ENCODE measurements at regions not wholly inside any gene's neighbourhood (a gene's known extent, or its start where the extent isn't known, plus 50 kb on each side); places are given as distances from the start of the nearest gene placed in this dataset.

- Histone ChIP-seq H3K9me3 (no peaks in the 10 kb centered on the region), H3K27ac (no peak overlapping the region), H3K4me2 (no peak overlapping the region), H3K4me1 (no peaks in the 10 kb centered on the region), H3K4me3 (no peak overlapping the region)
- POLR2A ChIA-PET = no interaction called here
- DNase-seq (ENCODE audit: low read depth in 1 of 2, low spot score in 1 of 2) (no peak), FAIRE-seq (no peak), ATAC-seq (no peak)
- CTCF ChIA-PET = no interaction called here
- TF ChIP-seq GATA3 (IDR thresholded peaks at IDR 0.05; ENCODE audit: borderline replicate concordance) (no peak), CHD2 (IDR thresholded peaks at IDR 0.05; ENCODE audit: low read length, partially characterized antibody) (no peak), HOXA7 (CRISPR knock-in tag; IDR thresholded peaks at IDR 0.05) (no peak), FOXS1 (CRISPR knock-in tag; IDR thresholded peaks at IDR 0.05) (no peak), TFCP2L1 (CRISPR knock-in tag; IDR thresholded peaks at IDR 0.05) (no peak), KDM1A (IDR thresholded peaks at IDR 0.05; ENCODE audit: low read depth) (no peak), HMGXB4 (CRISPR knock-in tag; IDR thresholded peaks at IDR 0.05; ENCODE audit: borderline replicate concordance) (no peak), JUN (IDR thresholded peaks at IDR 0.05) (no peak), ESRRA (IDR thresholded peaks at IDR 0.05; ENCODE audit: borderline replicate concordance, low read length) (no peak), CBX2 (IDR thresholded peaks at IDR 0.05; ENCODE audit: borderline replicate concordance, low read depth) (no peak), USF2 (IDR thresholded peaks at IDR 0.05) (no peak), FOSB (CRISPR knock-in tag; IDR thresholded peaks at IDR 0.05) (no peak), JUNB (IDR thresholded peaks at IDR 0.05) (no peak), EHF (CRISPR knock-in tag; IDR thresholded peaks at IDR 0.05) (no peak)
- 19% methylated on average over 5 of the region's 5 CpGs for WGBS (ENCODE audit: missing lambda C conversion rate)
Measured at GRCh38 chr4:11072463-11072862, 356.2 kb downstream of the HS3ST1 start.

GRCh38 chr4:11070813-11071212, 357.9 kb downstream of the HS3ST1 start:
- ChIA-PET POLR2A (no interaction called here), CTCF (no interaction called here)
- 5% methylated on average over 4 of the region's 4 CpGs for WGBS (ENCODE audit: missing lambda C conversion rate)
- Histone ChIP-seq H3K27ac (no peak overlapping the region), H3K9me3 (no peaks in the 10 kb centered on the region), H3K4me1 (no peaks in the 10 kb centered on the region), H3K4me3 (no peak overlapping the region), H3K4me2 (no peak overlapping the region)
- DNase-seq (ENCODE audit: low read depth in 1 of 2, low spot score in 1 of 2) (no peak), FAIRE-seq (no peak), ATAC-seq (no peak)
- TF ChIP-seq, protein P1, sequence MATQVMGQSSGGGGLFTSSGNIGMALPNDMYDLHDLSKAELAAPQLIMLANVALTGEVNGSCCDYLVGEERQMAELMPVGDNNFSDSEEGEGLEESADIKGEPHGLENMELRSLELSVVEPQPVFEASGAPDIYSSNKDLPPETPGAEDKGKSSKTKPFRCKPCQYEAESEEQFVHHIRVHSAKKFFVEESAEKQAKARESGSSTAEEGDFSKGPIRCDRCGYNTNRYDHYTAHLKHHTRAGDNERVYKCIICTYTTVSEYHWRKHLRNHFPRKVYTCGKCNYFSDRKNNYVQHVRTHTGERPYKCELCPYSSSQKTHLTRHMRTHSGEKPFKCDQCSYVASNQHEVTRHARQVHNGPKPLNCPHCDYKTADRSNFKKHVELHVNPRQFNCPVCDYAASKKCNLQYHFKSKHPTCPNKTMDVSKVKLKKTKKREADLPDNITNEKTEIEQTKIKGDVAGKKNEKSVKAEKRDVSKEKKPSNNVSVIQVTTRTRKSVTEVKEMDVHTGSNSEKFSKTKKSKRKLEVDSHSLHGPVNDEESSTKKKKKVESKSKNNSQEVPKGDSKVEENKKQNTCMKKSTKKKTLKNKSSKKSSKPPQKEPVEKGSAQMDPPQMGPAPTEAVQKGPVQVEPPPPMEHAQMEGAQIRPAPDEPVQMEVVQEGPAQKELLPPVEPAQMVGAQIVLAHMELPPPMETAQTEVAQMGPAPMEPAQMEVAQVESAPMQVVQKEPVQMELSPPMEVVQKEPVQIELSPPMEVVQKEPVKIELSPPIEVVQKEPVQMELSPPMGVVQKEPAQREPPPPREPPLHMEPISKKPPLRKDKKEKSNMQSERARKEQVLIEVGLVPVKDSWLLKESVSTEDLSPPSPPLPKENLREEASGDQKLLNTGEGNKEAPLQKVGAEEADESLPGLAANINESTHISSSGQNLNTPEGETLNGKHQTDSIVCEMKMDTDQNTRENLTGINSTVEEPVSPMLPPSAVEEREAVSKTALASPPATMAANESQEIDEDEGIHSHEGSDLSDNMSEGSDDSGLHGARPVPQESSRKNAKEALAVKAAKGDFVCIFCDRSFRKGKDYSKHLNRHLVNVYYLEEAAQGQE (IDR thresholded peaks at IDR 0.05) = no peak
- TF ChIP-seq, protein P2, sequence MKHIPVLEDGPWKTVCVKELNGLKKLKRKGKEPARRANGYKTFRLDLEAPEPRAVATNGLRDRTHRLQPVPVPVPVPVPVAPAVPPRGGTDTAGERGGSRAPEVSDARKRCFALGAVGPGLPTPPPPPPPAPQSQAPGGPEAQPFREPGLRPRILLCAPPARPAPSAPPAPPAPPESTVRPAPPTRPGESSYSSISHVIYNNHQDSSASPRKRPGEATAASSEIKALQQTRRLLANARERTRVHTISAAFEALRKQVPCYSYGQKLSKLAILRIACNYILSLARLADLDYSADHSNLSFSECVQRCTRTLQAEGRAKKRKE (CRISPR knock-in tag; IDR thresholded peaks at IDR 0.05; ENCODE audit: low read depth) = no peak
- TF ChIP-seq, protein P3, sequence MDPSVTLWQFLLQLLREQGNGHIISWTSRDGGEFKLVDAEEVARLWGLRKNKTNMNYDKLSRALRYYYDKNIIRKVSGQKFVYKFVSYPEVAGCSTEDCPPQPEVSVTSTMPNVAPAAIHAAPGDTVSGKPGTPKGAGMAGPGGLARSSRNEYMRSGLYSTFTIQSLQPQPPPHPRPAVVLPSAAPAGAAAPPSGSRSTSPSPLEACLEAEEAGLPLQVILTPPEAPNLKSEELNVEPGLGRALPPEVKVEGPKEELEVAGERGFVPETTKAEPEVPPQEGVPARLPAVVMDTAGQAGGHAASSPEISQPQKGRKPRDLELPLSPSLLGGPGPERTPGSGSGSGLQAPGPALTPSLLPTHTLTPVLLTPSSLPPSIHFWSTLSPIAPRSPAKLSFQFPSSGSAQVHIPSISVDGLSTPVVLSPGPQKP (IDR thresholded peaks at IDR 0.05; ENCODE audit: low read depth, low read length) = no peak
- TF ChIP-seq, protein P4, sequence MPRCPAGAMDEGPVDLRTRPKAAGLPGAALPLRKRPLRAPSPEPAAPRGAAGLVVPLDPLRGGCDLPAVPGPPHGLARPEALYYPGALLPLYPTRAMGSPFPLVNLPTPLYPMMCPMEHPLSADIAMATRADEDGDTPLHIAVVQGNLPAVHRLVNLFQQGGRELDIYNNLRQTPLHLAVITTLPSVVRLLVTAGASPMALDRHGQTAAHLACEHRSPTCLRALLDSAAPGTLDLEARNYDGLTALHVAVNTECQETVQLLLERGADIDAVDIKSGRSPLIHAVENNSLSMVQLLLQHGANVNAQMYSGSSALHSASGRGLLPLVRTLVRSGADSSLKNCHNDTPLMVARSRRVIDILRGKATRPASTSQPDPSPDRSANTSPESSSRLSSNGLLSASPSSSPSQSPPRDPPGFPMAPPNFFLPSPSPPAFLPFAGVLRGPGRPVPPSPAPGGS (IDR thresholded peaks at IDR 0.05) = no peak

All from A549 (cell line).